ELR (cell line): ENCODE measurements at regions not wholly inside any gene's neighbourhood (a gene's known extent, or its start where the extent isn't known, plus 50 kb on each side); places are given as distances from the start of the nearest gene placed in this dataset.

Experiments
- DNase-seq: peaks from one replicate; pipeline ENCODE4 v3.0.0-alpha.2; 2015; ENCODE audit warnings: low read depth

- no peak for DNase-seq
These were observed 235.0 kb downstream of the GLRX3 start for GRCh38 chr10:130371156-130371555.

DNA sequence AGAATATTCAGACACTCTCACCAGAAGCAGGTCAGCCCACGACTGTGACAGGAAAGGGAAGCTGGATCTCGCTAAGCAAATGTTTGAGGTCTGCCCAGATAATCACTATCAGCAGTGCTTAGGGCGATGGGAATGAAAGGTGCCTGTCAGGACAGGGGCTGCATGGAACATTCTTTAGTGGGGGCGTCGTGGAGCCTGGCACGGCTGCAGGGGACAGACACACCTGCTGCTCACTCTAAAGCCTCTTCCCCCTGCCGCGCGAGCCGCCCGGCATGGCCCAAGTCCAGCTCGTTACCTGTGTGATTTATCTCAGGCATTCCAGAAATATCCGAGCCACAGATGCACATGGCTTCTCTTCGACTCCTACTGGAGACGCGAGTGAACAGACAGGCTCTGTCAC lies 235.5 kb downstream of the GLRX3 start:
- DNase-seq, result no peak

- DNase-seq, result no peak
These were observed 236.0 kb downstream of the GLRX3 start for GRCh38 chr10:130372222-130372621.

DNA sequence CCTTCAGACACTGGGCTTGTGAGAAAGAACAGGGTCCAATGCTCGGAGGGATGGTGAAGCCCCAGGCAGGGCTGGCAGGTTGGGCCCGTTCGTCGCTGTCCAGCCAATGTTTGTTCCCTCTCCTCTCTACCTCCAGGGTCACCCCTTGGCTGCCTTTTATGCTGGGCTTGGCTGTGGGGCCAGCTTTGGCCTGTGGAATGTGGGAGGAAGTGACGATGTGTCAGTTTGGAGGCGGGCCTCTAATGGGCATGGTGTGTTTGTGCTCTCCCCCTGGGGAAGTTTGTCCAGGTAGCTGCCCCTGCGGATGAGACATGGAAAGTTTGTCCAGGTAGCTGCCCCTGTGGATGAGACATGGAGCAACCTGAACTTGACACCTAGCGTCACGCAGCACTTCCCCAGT lies 236.7 kb downstream of the GLRX3 start:
- no peak for DNase-seq

DNA sequence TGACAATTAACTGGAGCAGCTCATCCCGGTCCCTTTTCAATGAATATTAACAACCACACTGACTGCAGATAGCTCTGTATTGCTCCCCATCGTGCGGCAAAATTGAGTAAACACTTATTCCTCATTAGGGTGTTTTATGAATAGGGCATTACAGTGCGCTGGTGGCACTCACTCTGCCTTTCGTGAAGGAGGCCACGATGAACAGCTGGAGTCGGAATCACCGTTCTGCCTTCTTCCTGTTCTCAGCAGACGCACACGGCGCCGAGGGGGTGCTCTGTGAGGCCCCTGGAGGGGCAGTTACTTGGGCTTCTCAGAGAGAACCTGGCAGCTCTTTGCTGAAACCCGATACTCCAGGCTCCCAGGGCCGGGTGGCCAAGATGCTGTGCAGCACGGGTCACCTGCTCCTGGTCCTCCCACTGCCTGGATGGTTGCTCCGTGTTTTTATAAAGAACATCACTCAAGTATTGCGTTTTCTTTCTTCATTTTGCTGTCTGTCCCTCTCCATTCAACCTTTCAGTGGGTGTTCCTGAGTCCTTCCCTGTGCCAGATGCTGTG lies 241.9 kb downstream of the GLRX3 start:
- no peak for DNase-seq

GRCh38 chr10:130378556-130379400 lies 242.6 kb downstream of the GLRX3 start:
- DNase-seq, result no peak

DNA sequence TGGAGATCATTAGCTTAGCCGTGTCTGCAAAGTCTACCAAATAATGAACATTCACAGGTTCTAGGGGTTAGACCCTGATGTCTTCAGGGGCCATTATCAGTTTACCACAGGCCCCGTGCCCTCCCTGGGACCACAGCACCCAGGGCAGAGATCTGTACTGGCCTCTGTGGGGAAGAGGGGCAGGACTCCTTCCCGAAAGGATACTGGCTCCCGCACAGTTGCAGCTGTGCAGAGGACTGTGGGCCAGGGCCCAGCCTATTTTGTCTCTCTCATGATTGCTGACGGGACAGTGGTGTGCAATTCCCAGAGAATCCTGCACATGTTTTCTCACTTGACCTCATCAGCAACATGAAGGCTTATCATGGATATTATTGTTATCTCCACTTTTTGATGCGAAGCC lies 243.9 kb downstream of the GLRX3 start:
- DNase-seq, result no peak

GRCh38 chr10:130382031-130382430 lies 245.8 kb downstream of the GLRX3 start:
- DNase-seq, result no peak

- no peak for DNase-seq
These were observed 251.9 kb downstream of the GLRX3 start for GRCh38 chr10:130387936-130388580.

GRCh38 chr10:130388746-130389145 lies 252.6 kb downstream of the GLRX3 start:
- DNase-seq, result no peak

GRCh38 chr10:130389906-130390305 lies 253.7 kb downstream of the GLRX3 start:
- DNase-seq, result no peak

- DNase-seq, result no peak
These were observed 255.8 kb downstream of the GLRX3 start for GRCh38 chr10:130392031-130392430.

GRCh38 chr10:130393342-130393741 lies 257.2 kb downstream of the GLRX3 start:
- DNase-seq, result no peak

GRCh38 chr10:130394832-130395231 lies 258.6 kb downstream of the GLRX3 start:
- DNase-seq, result no peak

- no peak for DNase-seq
These were observed 259.2 kb downstream of the GLRX3 start for GRCh38 chr10:130395248-130395936.

DNA sequence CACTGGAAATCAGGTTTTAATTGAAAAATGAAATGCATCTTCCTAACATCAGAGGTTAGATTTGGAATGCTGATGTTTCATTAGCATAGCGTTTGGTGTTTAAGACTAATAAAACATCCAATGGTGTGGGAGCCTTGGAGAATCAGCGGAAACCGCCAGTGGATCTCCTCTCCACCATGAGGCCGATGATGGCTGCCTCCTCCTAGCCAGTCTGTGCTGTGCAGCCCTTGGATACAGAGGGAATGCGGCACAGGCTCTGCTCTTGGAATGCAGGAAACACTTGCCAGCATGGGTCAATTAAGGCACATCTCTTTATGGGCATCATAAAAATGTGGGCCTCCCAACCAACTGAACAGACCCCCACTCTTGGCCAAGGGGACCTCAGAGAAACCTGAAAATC lies 259.9 kb downstream of the GLRX3 start:
- no peak for DNase-seq

GRCh38 chr10:130398090-130398994 lies 262.2 kb downstream of the GLRX3 start:
- no peak for DNase-seq

GRCh38 chr10:130399425-130399950 lies 263.3 kb downstream of the GLRX3 start:
- DNase-seq, result no peak

DNA sequence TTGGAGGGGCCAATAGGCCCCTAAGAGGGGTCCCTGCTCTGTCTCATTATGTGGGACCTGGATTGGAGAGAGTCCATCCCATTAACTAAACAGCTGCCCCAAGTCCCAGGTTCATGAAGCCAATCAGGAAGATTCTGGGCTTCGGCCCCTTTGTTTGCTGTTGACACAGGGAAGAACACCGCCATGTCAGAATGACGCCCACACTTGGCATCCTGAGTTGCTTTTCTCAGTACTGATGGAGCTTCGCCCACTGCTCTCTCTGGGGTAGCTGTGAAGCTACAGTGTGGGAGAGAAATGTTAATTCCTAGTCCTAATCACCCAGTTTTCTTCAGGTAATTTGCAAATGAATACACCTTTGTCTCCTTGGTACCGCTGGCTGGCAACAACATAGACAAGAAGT lies 264.7 kb downstream of the GLRX3 start:
- DNase-seq, result no peak

- DNase-seq, result no peak
These were observed 265.9 kb downstream of the GLRX3 start for GRCh38 chr10:130401860-130402765.
